Upper lobe of left lung (tissue), 4 donors: ENCODE measurements at regions not wholly inside any gene's neighbourhood (a gene's known extent, or its start where the extent isn't known, plus 50 kb on each side); places are given as distances from the start of the nearest gene placed in this dataset.
"Not testable (repeated sequence)": the region's sequence is repeated elsewhere in the genome, so short reads cannot be mapped to it uniquely, and the experiment has no call there.

Experiments
- CTCF ChIP-seq, 6 experiments: fragments of 450-650 bp in 4 of 6; fragments of 200-600 bp in 2 of 6; sonication (generic) in 2 of 6; IDR thresholded peaks; one replicate each; pipeline ENCODE4 v1.5.1; 2016 to 2019; ENCODE audit warnings: antibody characterized with exemption in 6 of 6
- EP300 ChIP-seq, 4 donors: sonication (generic); formaldehyde crosslinking; IDR thresholded peaks; one replicate each; pipeline ENCODE4 v1.5.1; 2017; ENCODE audit warnings: antibody characterized with exemption in 4 of 4, control low read depth in 2 of 4
- POLR2A ChIP-seq, 4 donors: fragments of 450-650 bp; IDR thresholded peaks; one replicate each; pipeline ENCODE4 v1.5.1; 2016 to 2017; ENCODE audit warnings: antibody characterized with exemption in 4 of 4, mild to moderate bottlenecking in 2 of 4
- POLR2AphosphoS5 ChIP-seq, 2 donors: sonication (generic); formaldehyde crosslinking; IDR thresholded peaks; one replicate each; pipeline ENCODE4 v1.5.1; 2017; ENCODE audit warnings: antibody characterized with exemption in 2 of 2

- not testable (repeated sequence) for TF ChIP-seq POLR2A, POLR2AphosphoS5, CTCF, EP300 (IDR thresholded peaks at IDR 0.05)
These were observed 527.9 kb downstream of the XYLT1 start for GRCh38 chr16:16942849-16943248.
